Uterus (tissue), 2 donors: ENCODE measurements at regions not wholly inside any gene's neighbourhood (a gene's known extent, or its start where the extent isn't known, plus 50 kb on each side); places are given as distances from the start of the nearest gene placed in this dataset.

Experiments used
- POLR2A ChIP-seq, 2 donors: fragments of 450-650 bp; IDR thresholded peaks; one replicate each; pipeline ENCODE4 v1.6.1; 2016; ENCODE audit warnings: antibody characterized with exemption in 2 of 2, mild to moderate bottlenecking in 1 of 2, moderate library complexity in 1 of 2
- TF ChIP-seq, protein P1 (sequence below), 4 experiments: fragments of 200-600 bp in 2 of 4; fragments of 450-650 bp in 2 of 4; sonication (generic) in 2 of 4; IDR thresholded peaks; one replicate each; pipeline ENCODE4 v1.5.1; 2016 to 2019; ENCODE audit warnings: antibody characterized with exemption in 4 of 4, mild to moderate bottlenecking in 2 of 4, moderate library complexity in 1 of 4

DNA sequence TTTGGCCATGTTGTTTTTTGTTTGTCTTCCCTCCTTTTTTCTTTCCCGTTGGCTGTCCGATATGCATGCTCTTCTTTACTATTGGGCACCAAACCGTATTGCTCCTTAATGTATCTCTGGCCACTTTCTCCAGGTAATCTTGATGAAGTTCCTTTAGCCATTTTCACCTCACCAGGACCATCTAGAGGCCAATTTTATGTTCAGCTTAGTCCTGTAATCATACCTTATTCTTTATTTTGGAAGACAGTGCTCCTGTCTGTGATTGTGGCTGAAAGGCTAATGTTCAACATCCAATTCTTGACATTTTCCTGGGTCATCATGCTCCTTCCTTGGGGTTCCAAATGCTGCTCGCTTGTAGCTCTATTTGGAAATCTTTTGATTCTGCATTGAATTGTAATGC, 169.5 kb downstream of the S1PR1 start:
- TF ChIP-seq, protein P1, sequence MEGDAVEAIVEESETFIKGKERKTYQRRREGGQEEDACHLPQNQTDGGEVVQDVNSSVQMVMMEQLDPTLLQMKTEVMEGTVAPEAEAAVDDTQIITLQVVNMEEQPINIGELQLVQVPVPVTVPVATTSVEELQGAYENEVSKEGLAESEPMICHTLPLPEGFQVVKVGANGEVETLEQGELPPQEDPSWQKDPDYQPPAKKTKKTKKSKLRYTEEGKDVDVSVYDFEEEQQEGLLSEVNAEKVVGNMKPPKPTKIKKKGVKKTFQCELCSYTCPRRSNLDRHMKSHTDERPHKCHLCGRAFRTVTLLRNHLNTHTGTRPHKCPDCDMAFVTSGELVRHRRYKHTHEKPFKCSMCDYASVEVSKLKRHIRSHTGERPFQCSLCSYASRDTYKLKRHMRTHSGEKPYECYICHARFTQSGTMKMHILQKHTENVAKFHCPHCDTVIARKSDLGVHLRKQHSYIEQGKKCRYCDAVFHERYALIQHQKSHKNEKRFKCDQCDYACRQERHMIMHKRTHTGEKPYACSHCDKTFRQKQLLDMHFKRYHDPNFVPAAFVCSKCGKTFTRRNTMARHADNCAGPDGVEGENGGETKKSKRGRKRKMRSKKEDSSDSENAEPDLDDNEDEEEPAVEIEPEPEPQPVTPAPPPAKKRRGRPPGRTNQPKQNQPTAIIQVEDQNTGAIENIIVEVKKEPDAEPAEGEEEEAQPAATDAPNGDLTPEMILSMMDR (IDR thresholded peaks at IDR 0.05) = no peak
- TF ChIP-seq POLR2A (IDR thresholded peaks at IDR 0.05) = no peak
